Astrocyte (in vitro differentiated cells and primary cell): ENCODE measurements at regions not wholly inside any gene's neighbourhood (a gene's known extent, or its start where the extent isn't known, plus 50 kb on each side); places are given as distances from the start of the nearest gene placed in this dataset.

Experiments used
- DNase-seq: peaks from one replicate; pipeline ENCODE4 v3.0.0-alpha.2; 2010; ENCODE audit warnings: low read depth
- FAIRE-seq: peaks from 2 replicates; lab custom pipeline; 2011; peaks lifted over from hg19 to GRCh38; lab: Jason Lieb, UNC
- H2AFZ ChIP-seq: 2 replicates; pipeline ENCODE4 v1.6.0; 2012; ENCODE audit warnings: low read depth, low read length, inconsistent platforms
- H3K27ac ChIP-seq: 2 replicates; pipeline ENCODE4 v1.5.1; 2011; ENCODE audit warnings: low read depth, low read length, inconsistent platforms
- H3K27me3 ChIP-seq: 2 replicates; pipeline ENCODE4 v1.6.0; 2011; ENCODE audit warnings: low read length, inconsistent platforms; ENCODE audit not compliant: insufficient read depth
- H3K36me3 ChIP-seq: 2 replicates; pipeline ENCODE4 v1.5.1; 2011; ENCODE audit warnings: low read length, inconsistent platforms; ENCODE audit not compliant: insufficient read depth
- H3K4me1 ChIP-seq: 2 replicates; pipeline ENCODE4 v1.5.1; 2011; ENCODE audit warnings: low read length, inconsistent platforms; ENCODE audit not compliant: insufficient read depth
- H3K4me2 ChIP-seq: 2 replicates; pipeline ENCODE4 v1.6.0; 2012; ENCODE audit warnings: low read length, inconsistent platforms
- H3K4me3 ChIP-seq: 2 replicates; pipeline ENCODE4 v1.5.1; 2011; ENCODE audit warnings: low read depth, mild to moderate bottlenecking, low read length, inconsistent platforms; ENCODE audit not compliant: insufficient read depth
- H3K79me2 ChIP-seq: 2 replicates; pipeline ENCODE4 v1.6.0; 2012; ENCODE audit warnings: mild to moderate bottlenecking, low read length, inconsistent platforms; ENCODE audit not compliant: insufficient read depth
- H3K9ac ChIP-seq: 2 replicates; pipeline ENCODE4 v1.6.0; 2012; ENCODE audit warnings: mild to moderate bottlenecking, low read length, inconsistent platforms
- H3K9me3 ChIP-seq: 2 replicates; pipeline ENCODE4 v1.5.1; 2012; ENCODE audit warnings: low read depth, mild to moderate bottlenecking, low read length, inconsistent platforms; ENCODE audit not compliant: insufficient read depth
- H4K20me1 ChIP-seq: 2 replicates; pipeline ENCODE4 v1.6.0; 2012; ENCODE audit warnings: low read length, inconsistent platforms; ENCODE audit not compliant: insufficient read depth
- H3K27ac Mint-ChIP-seq: one replicate; pipeline ENCODE4 v1.8.0; 2021; ENCODE audit warnings: mild to moderate bottlenecking, mixed read lengths; ENCODE audit not compliant: unreplicated experiment
- H3K27me3 Mint-ChIP-seq: one replicate; pipeline ENCODE4 v1.8.0; 2021; ENCODE audit warnings: low read depth, mixed read lengths; ENCODE audit not compliant: unreplicated experiment
- H3K36me3 Mint-ChIP-seq: one replicate; pipeline ENCODE4 v1.8.0; 2021; ENCODE audit warnings: low read depth, mixed read lengths; ENCODE audit not compliant: unreplicated experiment
- H3K4me1 Mint-ChIP-seq: one replicate; pipeline ENCODE4 v1.8.0; 2021; ENCODE audit warnings: low read depth, mixed read lengths; ENCODE audit not compliant: unreplicated experiment
- H3K4me3 Mint-ChIP-seq: one replicate; pipeline ENCODE4 v1.8.0; 2021; ENCODE audit warnings: mild to moderate bottlenecking, moderate library complexity, mixed read lengths; ENCODE audit not compliant: unreplicated experiment
- H3K9me3 Mint-ChIP-seq: one replicate; pipeline ENCODE4 v1.8.0; 2021; ENCODE audit warnings: mild to moderate bottlenecking, mixed read lengths; ENCODE audit not compliant: unreplicated experiment
- CTCF ChIP-seq: IDR thresholded peaks from 2 replicates; pipeline ENCODE4 v1.5.1; 2011; ENCODE audit warnings: low read depth, mild to moderate bottlenecking, inconsistent platforms, low read length, moderate library complexity; ENCODE audit not compliant: insufficient read depth
- EZH2 ChIP-seq: IDR thresholded peaks from 2 replicates; pipeline ENCODE4 v1.6.1; 2012; ENCODE audit warnings: mild to moderate bottlenecking, low read length, inconsistent platforms; ENCODE audit not compliant: insufficient read depth

- Mint-ChIP-seq H3K4me3 (no peak overlapping the region), H3K9me3 (no peaks in the 10 kb centered on the region), H3K27ac (no peak overlapping the region), H3K36me3 (no peaks in the 10 kb centered on the region), H3K4me1 (no peaks in the 10 kb centered on the region), H3K27me3 (no peaks in the 10 kb centered on the region)
- Histone ChIP-seq H3K9me3 (no peaks in the 10 kb centered on the region), H4K20me1 (no peaks in the 10 kb centered on the region), H3K9ac (no peak overlapping the region), H3K27ac (no peak overlapping the region), H3K4me2 (no peak overlapping the region), H3K36me3 (no peaks in the 10 kb centered on the region), H3K27me3 (no peaks in the 10 kb centered on the region), H3K79me2 (no peaks in the 10 kb centered on the region), H3K4me3 (no peak overlapping the region), H2AFZ (no peak overlapping the region), H3K4me1 (no peaks in the 10 kb centered on the region)
- TF ChIP-seq CTCF, result no peak
- no peak for TF ChIP-seq EZH2
- FAIRE-seq (no peak), DNase-seq (no peak)
These were observed 239.8 kb downstream of the ETV1 start for GRCh38 chr7:13749636-13750035.

- no peak overlapping the region for H3K4me3 Mint-ChIP-seq
These were observed 237.7 kb downstream of the ETV1 start for GRCh38 chr7:13751766-13752165.

More at GRCh38 chr7:13751766-13752165, 237.7 kb downstream of the ETV1 start:
- Mint-ChIP-seq H3K27me3 (no peaks in the 10 kb centered on the region), H3K9me3 (no peaks in the 10 kb centered on the region), H3K27ac (no peak overlapping the region), H3K4me1 (no peaks in the 10 kb centered on the region), H3K36me3 (no peaks in the 10 kb centered on the region)
- TF ChIP-seq CTCF (no peak), EZH2 (no peak)
- no peaks in the 10 kb centered on the region for H3K4me1 ChIP-seq
- no peaks in the 10 kb centered on the region for H4K20me1 ChIP-seq
- no peaks in the 10 kb centered on the region for H3K27me3 ChIP-seq
- no peak overlapping the region for H2AFZ ChIP-seq
- no peak overlapping the region for H3K4me2 ChIP-seq
- no peak overlapping the region for H3K27ac ChIP-seq
- no peaks in the 10 kb centered on the region for H3K79me2 ChIP-seq
- no peak for DNase-seq
- H3K4me3 ChIP-seq, result no peak overlapping the region
- no peaks in the 10 kb centered on the region for H3K9me3 ChIP-seq
- no peak overlapping the region for H3K9ac ChIP-seq
- no peak for FAIRE-seq
- no peaks in the 10 kb centered on the region for H3K36me3 ChIP-seq
